ENCODE measurements at regions not wholly inside any gene's neighbourhood (a gene's known extent, or its start where the extent isn't known, plus 50 kb on each side); places are given as distances from the start of the nearest gene placed in this dataset.

DNA sequence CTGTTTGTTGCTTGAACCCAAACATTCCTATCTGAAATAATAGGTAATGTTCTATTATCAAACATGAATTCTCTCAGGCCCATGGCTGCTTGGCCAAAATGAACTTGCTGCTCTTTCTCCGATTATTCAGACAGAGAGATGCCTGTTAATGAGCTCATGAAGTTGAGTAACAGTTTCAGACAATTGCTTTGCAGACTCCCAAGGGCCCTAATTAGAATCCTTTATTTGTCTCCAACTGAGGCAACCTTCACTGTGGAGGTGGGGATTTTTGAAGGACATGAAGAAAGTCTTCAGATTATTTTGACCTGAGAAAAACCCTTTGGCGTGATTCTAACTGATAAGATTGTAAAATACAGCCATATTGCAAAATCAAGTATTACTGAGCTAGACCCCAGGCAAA, 466.7 kb downstream of the NFIB start:
- Histone ChIP-seq H2AK5ac (ENCODE audit: low read length, severe bottlenecking) (no peak overlapping the region), H2BK15ac (ENCODE audit: low read depth, poor library complexity, severe bottlenecking) (no peak overlapping the region), H3K18ac (ENCODE audit: low read depth in 1 of 2, low read length in 2 of 2) (no peak overlapping the region), H3K9ac (ENCODE audit: low read length) (no peak overlapping the region), H3K27me3 (ENCODE audit: control insufficient read depth in 1 of 2, insufficient read depth in 1 of 2, low read length in 2 of 2) (no peaks in the 10 kb centered on the region), H4K91ac (ENCODE audit: low read length) (no peak overlapping the region), H3K9me3 (ENCODE audit: control insufficient read depth, low read length) (peaks cover 8% of the 10 kb centered on the region), H2BK12ac (ENCODE audit: low read length in 2 of 2) (no peak overlapping the region), H3K4me1 (ENCODE audit: control insufficient read depth, insufficient read depth, low read depth, low read length) (no peaks in the 10 kb centered on the region), H3K4ac (ENCODE audit: low read depth in 1 of 2, low read length in 2 of 2) (no peak overlapping the region), H2BK5ac (ENCODE audit: low read depth, low read length, poor library complexity, severe bottlenecking) (no peak overlapping the region), H2AFZ (ENCODE audit: low read depth, low read length) (no peak overlapping the region), H3K14ac (ENCODE audit: low read length in 2 of 2) (no peak overlapping the region), H4K8ac (ENCODE audit: low read length) (no peak overlapping the region), H3K36me3 (ENCODE audit: control insufficient read depth in 1 of 2, insufficient read depth in 2 of 2, low read depth in 1 of 2, low read length in 2 of 2) (no peaks in the 10 kb centered on the region), H3K4me3 (ENCODE audit: insufficient read depth in 1 of 2, low read depth in 1 of 2, low read length in 2 of 2) (no peak overlapping the region), H3K4me2 (ENCODE audit: low read length, poor library complexity, severe bottlenecking) (no peak overlapping the region), H3K27ac (ENCODE audit: low read length, poor library complexity, severe bottlenecking) (no peak overlapping the region), H3K79me1 (replicated peaks; ENCODE audit: low read length, poor library complexity, severe bottlenecking) (no peaks in the 10 kb centered on the region), H2BK120ac (ENCODE audit: low read depth, low read length) (no peak overlapping the region), H3K23ac (ENCODE audit: low read length in 2 of 2) (no peak overlapping the region)
- 100% methylated on average over 2 of the region's 2 CpGs for WGBS
- DNase-seq: no peak

GRCh38 chr9:13845460-13845859, 468.5 kb downstream of the NFIB start:
- Histone ChIP-seq H3K23ac (ENCODE audit: low read length in 2 of 2) (no peak overlapping the region), H2BK5ac (ENCODE audit: low read depth, low read length, poor library complexity, severe bottlenecking) (no peak overlapping the region), H2BK120ac (ENCODE audit: low read depth, low read length) (no peak overlapping the region), H2BK12ac (ENCODE audit: low read length in 2 of 2) (no peak overlapping the region), H2BK15ac (ENCODE audit: low read depth, poor library complexity, severe bottlenecking) (no peak overlapping the region), H2AFZ (ENCODE audit: low read depth, low read length) (no peak overlapping the region), H4K8ac (ENCODE audit: low read length) (no peak overlapping the region), H2AK5ac (ENCODE audit: low read length, severe bottlenecking) (no peak overlapping the region), H3K27me3 (ENCODE audit: control insufficient read depth in 1 of 2, insufficient read depth in 1 of 2, low read length in 2 of 2) (no peaks in the 10 kb centered on the region), H3K4me1 (ENCODE audit: control insufficient read depth, insufficient read depth, low read depth, low read length) (no peaks in the 10 kb centered on the region), H4K91ac (ENCODE audit: low read length) (no peak overlapping the region), H3K4me3 (ENCODE audit: insufficient read depth in 1 of 2, low read depth in 1 of 2, low read length in 2 of 2) (no peak overlapping the region), H3K9ac (ENCODE audit: low read length) (no peak overlapping the region), H3K4ac (ENCODE audit: low read depth in 1 of 2, low read length in 2 of 2) (no peak overlapping the region), H3K18ac (ENCODE audit: low read depth in 1 of 2, low read length in 2 of 2) (no peak overlapping the region), H3K27ac (ENCODE audit: low read length, poor library complexity, severe bottlenecking) (no peak overlapping the region), H3K9me3 (ENCODE audit: control insufficient read depth, low read length) (peaks cover 8% of the 10 kb centered on the region), H3K14ac (ENCODE audit: low read length in 2 of 2) (no peak overlapping the region), H3K36me3 (ENCODE audit: control insufficient read depth in 1 of 2, insufficient read depth in 2 of 2, low read depth in 1 of 2, low read length in 2 of 2) (no peaks in the 10 kb centered on the region), H3K4me2 (ENCODE audit: low read length, poor library complexity, severe bottlenecking) (no peak overlapping the region), H3K79me1 (replicated peaks; ENCODE audit: low read length, poor library complexity, severe bottlenecking) (no peaks in the 10 kb centered on the region)
- DNase-seq: peak; percentile 26
- WGBS: 100% methylated on average over 1 of the region's 2 CpGs

DNA sequence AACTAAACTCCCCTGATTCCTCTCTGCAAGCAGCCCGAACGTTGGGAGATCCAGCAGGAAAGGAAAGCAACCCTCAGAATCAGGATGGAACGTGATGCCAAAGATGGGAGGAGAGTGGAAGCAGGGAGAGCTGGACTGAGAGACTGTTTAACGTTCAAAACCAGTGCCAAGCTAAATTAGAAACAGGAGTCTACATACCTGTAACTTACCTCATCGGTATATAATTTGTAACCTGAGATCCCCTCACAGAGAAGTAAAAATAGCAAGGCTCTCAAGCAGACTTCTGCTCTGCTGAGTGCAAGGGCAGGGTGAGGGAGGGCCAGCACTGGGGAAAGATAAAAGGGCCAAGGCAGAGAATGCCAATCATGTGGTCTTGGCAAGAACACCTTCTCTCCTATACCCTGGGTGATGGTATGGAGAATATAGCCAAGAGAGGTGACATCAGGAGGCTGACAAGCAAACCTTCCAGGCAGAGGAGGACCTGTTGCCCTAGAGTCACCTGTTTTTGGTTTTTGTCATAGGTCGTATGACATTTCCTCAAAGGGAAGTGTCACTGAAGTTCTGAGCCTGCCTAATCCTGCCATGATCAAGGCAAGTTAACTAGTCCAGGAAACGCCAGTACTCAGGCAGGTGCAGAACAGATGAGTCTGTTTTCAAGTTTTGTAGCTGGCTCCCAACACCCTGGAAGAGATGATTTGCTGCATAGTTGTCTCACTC, 472.0 kb downstream of the NFIB start:
- Histone ChIP-seq H2BK5ac (ENCODE audit: low read depth, low read length, poor library complexity, severe bottlenecking) (no peak overlapping the region), H3K9ac (ENCODE audit: low read length) (no peak overlapping the region), H2AFZ (ENCODE audit: low read depth, low read length) (no peak overlapping the region), H3K79me1 (replicated peaks; ENCODE audit: low read length, poor library complexity, severe bottlenecking) (no peaks in the 10 kb centered on the region), H3K36me3 (ENCODE audit: control insufficient read depth in 1 of 2, insufficient read depth in 2 of 2, low read depth in 1 of 2, low read length in 2 of 2) (no peaks in the 10 kb centered on the region), H3K4ac (ENCODE audit: low read depth in 1 of 2, low read length in 2 of 2) (no peak overlapping the region), H3K27me3 (ENCODE audit: control insufficient read depth in 1 of 2, insufficient read depth in 1 of 2, low read length in 2 of 2) (no peaks in the 10 kb centered on the region), H3K4me2 (ENCODE audit: low read length, poor library complexity, severe bottlenecking) (no peak overlapping the region), H2BK120ac (ENCODE audit: low read depth, low read length) (no peak overlapping the region), H3K18ac (ENCODE audit: low read depth in 1 of 2, low read length in 2 of 2) (no peak overlapping the region), H3K4me1 (ENCODE audit: control insufficient read depth, insufficient read depth, low read depth, low read length) (no peaks in the 10 kb centered on the region), H3K23ac (ENCODE audit: low read length in 2 of 2) (no peak overlapping the region), H2BK12ac (ENCODE audit: low read length in 2 of 2) (no peak overlapping the region), H3K4me3 (ENCODE audit: insufficient read depth in 1 of 2, low read depth in 1 of 2, low read length in 2 of 2) (no peak overlapping the region), H3K9me3 (ENCODE audit: control insufficient read depth, low read length) (peaks cover 8% of the 10 kb centered on the region), H4K8ac (ENCODE audit: low read length) (no peak overlapping the region), H2AK5ac (ENCODE audit: low read length, severe bottlenecking) (no peak overlapping the region), H3K27ac (ENCODE audit: low read length, poor library complexity, severe bottlenecking) (no peak overlapping the region), H4K91ac (ENCODE audit: low read length) (no peak overlapping the region), H3K14ac (ENCODE audit: low read length in 2 of 2) (no peak overlapping the region), H2BK15ac (ENCODE audit: low read depth, poor library complexity, severe bottlenecking) (no peak overlapping the region)
- 85% methylated on average over 5 of the region's 7 CpGs for WGBS
- no peak for DNase-seq

- Histone ChIP-seq H3K4me3 (ENCODE audit: insufficient read depth in 1 of 2, low read depth in 1 of 2, low read length in 2 of 2) (no peak overlapping the region), H3K36me3 (ENCODE audit: control insufficient read depth in 1 of 2, insufficient read depth in 2 of 2, low read depth in 1 of 2, low read length in 2 of 2) (no peaks in the 10 kb centered on the region), H3K14ac (ENCODE audit: low read length in 2 of 2) (no peak overlapping the region), H2BK15ac (ENCODE audit: low read depth, poor library complexity, severe bottlenecking) (no peak overlapping the region), H3K4me2 (ENCODE audit: low read length, poor library complexity, severe bottlenecking) (no peak overlapping the region), H2BK12ac (ENCODE audit: low read length in 2 of 2) (no peak overlapping the region), H3K9me3 (ENCODE audit: control insufficient read depth, low read length) (peaks cover 19% of the 10 kb centered on the region), H4K8ac (ENCODE audit: low read length) (no peak overlapping the region), H3K27me3 (ENCODE audit: control insufficient read depth in 1 of 2, insufficient read depth in 1 of 2, low read length in 2 of 2) (no peaks in the 10 kb centered on the region), H3K18ac (ENCODE audit: low read depth in 1 of 2, low read length in 2 of 2) (no peak overlapping the region), H3K4ac (ENCODE audit: low read depth in 1 of 2, low read length in 2 of 2) (no peak overlapping the region), H2AFZ (ENCODE audit: low read depth, low read length) (no peak overlapping the region), H3K27ac (ENCODE audit: low read length, poor library complexity, severe bottlenecking) (no peak overlapping the region), H3K4me1 (ENCODE audit: control insufficient read depth, insufficient read depth, low read depth, low read length) (no peaks in the 10 kb centered on the region), H3K23ac (ENCODE audit: low read length in 2 of 2) (no peak overlapping the region), H2BK5ac (ENCODE audit: low read depth, low read length, poor library complexity, severe bottlenecking) (no peak overlapping the region), H2AK5ac (ENCODE audit: low read length, severe bottlenecking) (no peak overlapping the region), H3K9ac (ENCODE audit: low read length) (no peak overlapping the region), H2BK120ac (ENCODE audit: low read depth, low read length) (no peak overlapping the region), H3K79me1 (replicated peaks; ENCODE audit: low read length, poor library complexity, severe bottlenecking) (no peaks in the 10 kb centered on the region), H4K91ac (ENCODE audit: low read length) (no peak overlapping the region)
- DNase-seq: no peak
These were observed 481.5 kb downstream of the NFIB start for GRCh38 chr9:13832446-13832845.
